KMS-11 (cell line): ENCODE measurements at regions not wholly inside any gene's neighbourhood (a gene's known extent, or its start where the extent isn't known, plus 50 kb on each side); places are given as distances from the start of the nearest gene placed in this dataset.

Experiments used
- H2AFZ ChIP-seq: fragments of 200-600 bp; sonication (generic); 2 replicates; pipeline ENCODE4 v1.6.1; 2016; ENCODE audit warnings: antibody characterized with exemption, mixed run types, low read depth
- H3K27ac ChIP-seq: fragments of 200-600 bp; sonication (generic); 2 replicates; pipeline ENCODE4 v1.6.1; 2016; ENCODE audit warnings: mild to moderate bottlenecking, mixed run types
- H3K27me3 ChIP-seq: fragments of 200-600 bp; sonication (generic); 2 replicates; pipeline ENCODE4 v1.6.1; 2017; ENCODE audit warnings: mild to moderate bottlenecking, low read depth, mixed run types, moderate library complexity; ENCODE audit not compliant: insufficient read depth
- H3K36me3 ChIP-seq: fragments of 200-600 bp; sonication (generic); 2 replicates; pipeline ENCODE4 v1.6.1; 2017; ENCODE audit warnings: mild to moderate bottlenecking, mixed run types; ENCODE audit not compliant: insufficient read depth
- H3K4me1 ChIP-seq: fragments of 200-600 bp; sonication (generic); 2 replicates; pipeline ENCODE4 v1.6.1; 2016; ENCODE audit warnings: mild to moderate bottlenecking, low read depth, mixed run types; ENCODE audit not compliant: poor library complexity, severe bottlenecking
- H3K4me2 ChIP-seq: fragments of 200-600 bp; sonication (generic); 2 replicates; pipeline ENCODE4 v1.7.0; 2016; ENCODE audit warnings: mild to moderate bottlenecking, mixed run types
- H3K4me3 ChIP-seq: fragments of 200-600 bp; sonication (generic); IDR thresholded peaks from 2 replicates; pipeline ENCODE4 v1.6.1; 2017; ENCODE audit warnings: low read depth, low read length, mixed read lengths; ENCODE audit not compliant: insufficient read depth
- H3K79me2 ChIP-seq: fragments of 200-600 bp; sonication (generic); 2 replicates; pipeline ENCODE4 v1.6.1; 2016; ENCODE audit warnings: low read depth, mixed run types; ENCODE audit not compliant: insufficient read depth
- H3K9ac ChIP-seq: fragments of 200-600 bp; sonication (generic); 2 replicates; pipeline ENCODE4 v1.6.1; 2016; ENCODE audit warnings: mild to moderate bottlenecking, mixed run types
- H4K20me1 ChIP-seq: fragments of 200-600 bp; sonication (generic); 2 replicates; pipeline ENCODE4 v1.6.1; 2016; ENCODE audit warnings: mild to moderate bottlenecking, mixed run types; ENCODE audit not compliant: insufficient read depth
- TF ChIP-seq, protein P1 (sequence below): fragments of 200-600 bp; sonication (generic); conservative IDR thresholded peaks from 2 replicates; pipeline ENCODE4 v1.6.1; 2017; ENCODE audit warnings: low read depth, mild to moderate bottlenecking, antibody characterized with exemption, low read length, moderate library complexity, mixed read lengths

DNA sequence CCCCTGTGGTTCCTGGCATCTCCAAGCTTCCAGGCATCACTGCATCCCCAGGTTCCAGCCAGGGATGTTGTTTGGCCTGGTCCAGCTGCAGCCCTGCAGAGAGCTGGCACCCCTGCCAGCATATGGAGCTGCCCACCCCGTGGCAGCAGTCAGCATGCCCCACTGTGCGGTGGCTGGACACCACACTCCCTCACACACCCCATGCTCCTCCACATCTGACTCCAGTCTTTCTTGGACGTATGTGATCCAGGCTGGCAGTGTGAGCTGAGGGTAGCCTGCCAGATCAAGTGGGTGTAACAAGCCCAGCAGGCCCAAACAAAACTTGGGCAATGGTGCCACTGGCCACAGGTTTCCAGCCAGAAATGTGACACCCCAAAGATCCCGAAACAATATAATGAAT, 620.4 kb downstream of the RWDD3 start:
- no peaks in the 10 kb centered on the region for H4K20me1 ChIP-seq
- no peaks in the 10 kb centered on the region for H3K27me3 ChIP-seq
- H3K9ac ChIP-seq: no peak overlapping the region
- H2AFZ ChIP-seq: no peak overlapping the region
- H3K4me3 ChIP-seq: no peak overlapping the region
- no peak overlapping the region for H3K4me2 ChIP-seq
- H3K27ac ChIP-seq: no peak overlapping the region
- H3K79me2 ChIP-seq: no peaks in the 10 kb centered on the region
- H3K4me1 ChIP-seq: no peaks in the 10 kb centered on the region
- H3K36me3 ChIP-seq: no peaks in the 10 kb centered on the region
- TF ChIP-seq, protein P1, sequence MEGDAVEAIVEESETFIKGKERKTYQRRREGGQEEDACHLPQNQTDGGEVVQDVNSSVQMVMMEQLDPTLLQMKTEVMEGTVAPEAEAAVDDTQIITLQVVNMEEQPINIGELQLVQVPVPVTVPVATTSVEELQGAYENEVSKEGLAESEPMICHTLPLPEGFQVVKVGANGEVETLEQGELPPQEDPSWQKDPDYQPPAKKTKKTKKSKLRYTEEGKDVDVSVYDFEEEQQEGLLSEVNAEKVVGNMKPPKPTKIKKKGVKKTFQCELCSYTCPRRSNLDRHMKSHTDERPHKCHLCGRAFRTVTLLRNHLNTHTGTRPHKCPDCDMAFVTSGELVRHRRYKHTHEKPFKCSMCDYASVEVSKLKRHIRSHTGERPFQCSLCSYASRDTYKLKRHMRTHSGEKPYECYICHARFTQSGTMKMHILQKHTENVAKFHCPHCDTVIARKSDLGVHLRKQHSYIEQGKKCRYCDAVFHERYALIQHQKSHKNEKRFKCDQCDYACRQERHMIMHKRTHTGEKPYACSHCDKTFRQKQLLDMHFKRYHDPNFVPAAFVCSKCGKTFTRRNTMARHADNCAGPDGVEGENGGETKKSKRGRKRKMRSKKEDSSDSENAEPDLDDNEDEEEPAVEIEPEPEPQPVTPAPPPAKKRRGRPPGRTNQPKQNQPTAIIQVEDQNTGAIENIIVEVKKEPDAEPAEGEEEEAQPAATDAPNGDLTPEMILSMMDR: no peak

DNA sequence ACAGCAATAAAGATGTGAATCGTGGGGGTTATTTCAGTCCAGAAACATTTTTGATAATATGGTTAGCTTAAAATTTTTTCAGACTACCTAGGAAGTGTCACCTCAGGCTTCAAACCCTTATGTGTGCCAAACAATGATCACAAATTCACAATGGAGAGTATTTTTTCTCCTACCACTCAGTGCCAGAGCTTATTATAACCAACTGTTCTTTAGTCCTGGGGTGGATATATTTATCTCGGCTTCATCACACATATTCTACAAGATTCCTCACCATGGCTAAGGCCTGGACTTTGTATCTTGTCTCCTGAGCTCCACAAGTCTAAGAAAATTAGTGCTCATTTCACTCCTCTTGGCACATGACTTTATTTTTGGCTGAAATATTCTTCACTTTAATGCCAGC, 629.1 kb downstream of the RWDD3 start:
- H2AFZ ChIP-seq: no peak overlapping the region
- no peaks in the 10 kb centered on the region for H3K4me1 ChIP-seq
- no peaks in the 10 kb centered on the region for H3K36me3 ChIP-seq
- no peak overlapping the region for H3K4me2 ChIP-seq
- H3K79me2 ChIP-seq: no peaks in the 10 kb centered on the region
- H3K27me3 ChIP-seq: no peaks in the 10 kb centered on the region
- H4K20me1 ChIP-seq: no peaks in the 10 kb centered on the region
- no peak overlapping the region for H3K9ac ChIP-seq
- TF ChIP-seq, protein P1: no peak
- H3K4me3 ChIP-seq: no peak overlapping the region
- no peak overlapping the region for H3K27ac ChIP-seq

DNA sequence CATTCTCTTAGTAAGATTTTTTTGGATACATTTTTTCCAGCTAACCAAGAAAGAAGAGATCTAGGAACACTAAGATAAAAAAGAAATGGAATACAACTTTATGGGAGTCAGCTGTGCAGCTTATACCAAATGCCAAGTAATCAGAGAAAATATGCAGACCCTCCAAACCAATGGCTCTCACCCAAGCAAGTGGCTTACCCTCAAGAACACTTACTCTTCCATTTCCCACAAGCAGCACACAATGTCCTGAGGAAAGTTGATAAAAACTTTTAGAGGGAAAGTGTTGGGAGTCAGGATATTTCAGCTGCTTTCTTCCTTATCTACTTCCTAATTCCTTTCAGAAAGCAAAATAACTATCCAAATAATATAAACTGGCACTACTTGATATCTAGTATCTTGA, 631.8 kb downstream of the RWDD3 start:
- no peak overlapping the region for H2AFZ ChIP-seq
- H3K9ac ChIP-seq: no peak overlapping the region
- no peak overlapping the region for H3K27ac ChIP-seq
- no peaks in the 10 kb centered on the region for H3K27me3 ChIP-seq
- no peaks in the 10 kb centered on the region for H3K4me1 ChIP-seq
- no peaks in the 10 kb centered on the region for H3K36me3 ChIP-seq
- no peaks in the 10 kb centered on the region for H3K79me2 ChIP-seq
- TF ChIP-seq, protein P1: no peak
- H3K4me3 ChIP-seq: no peak overlapping the region
- H4K20me1 ChIP-seq: no peaks in the 10 kb centered on the region
- no peak overlapping the region for H3K4me2 ChIP-seq

DNA sequence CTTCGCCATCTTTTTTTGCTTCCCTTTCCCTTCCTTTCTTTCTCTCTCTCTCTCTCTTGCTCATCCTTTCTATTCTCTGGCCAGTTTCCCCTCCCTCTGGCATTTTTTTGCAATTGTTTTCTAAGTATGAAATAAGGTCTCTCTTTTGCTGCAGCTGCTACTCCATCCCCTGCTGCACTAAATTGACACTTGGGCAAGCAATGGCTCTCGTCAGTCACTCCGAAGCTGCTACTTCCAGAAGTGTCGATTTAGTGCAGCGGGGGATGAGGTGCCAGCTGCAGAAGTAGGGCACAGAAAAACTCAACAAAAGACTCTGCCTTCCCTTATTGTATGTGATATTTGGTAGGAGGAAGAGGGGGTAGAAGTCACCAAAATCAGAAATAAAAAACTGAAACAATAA, 642.3 kb downstream of the RWDD3 start:
- no peak overlapping the region for H3K4me3 ChIP-seq

More for the DNA sequence above, 642.3 kb downstream of the RWDD3 start:
- H3K79me2 ChIP-seq: no peaks in the 10 kb centered on the region
- H3K9ac ChIP-seq: no peak overlapping the region
- H3K4me1 ChIP-seq: no peaks in the 10 kb centered on the region
- no peaks in the 10 kb centered on the region for H3K27me3 ChIP-seq
- no peak overlapping the region for H3K4me2 ChIP-seq
- H4K20me1 ChIP-seq: no peaks in the 10 kb centered on the region
- H2AFZ ChIP-seq: no peak overlapping the region
- TF ChIP-seq, protein P1: no peak
- no peaks in the 10 kb centered on the region for H3K36me3 ChIP-seq
- H3K27ac ChIP-seq: no peak overlapping the region
